ENCODE measurements at regions not wholly inside any gene's neighbourhood (a gene's known extent, or its start where the extent isn't known, plus 50 kb on each side); places are given as distances from the start of the nearest gene placed in this dataset.
"Not testable (repeated sequence)": the region's sequence is repeated elsewhere in the genome, so short reads cannot be mapped to it uniquely, and the experiment has no call there.

DNA sequence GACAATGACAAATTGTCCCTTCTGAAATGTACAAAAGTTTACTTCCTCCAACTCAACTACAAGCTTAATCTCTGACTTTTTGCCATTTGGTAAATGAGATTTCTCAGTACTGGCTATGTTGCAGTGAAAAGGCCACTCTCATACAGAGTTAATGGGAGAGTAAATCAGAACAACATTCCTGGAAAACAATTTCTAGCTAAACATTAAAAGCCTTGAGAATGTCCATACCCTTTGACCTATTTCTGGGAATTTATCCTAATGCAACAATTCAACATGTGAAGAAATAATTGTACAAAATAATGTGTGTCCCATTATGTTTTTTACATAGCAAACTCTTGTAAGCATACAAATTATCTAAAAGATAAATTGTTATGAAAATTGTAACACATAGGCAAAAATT, 56.3 kb upstream of the SPEF2 start:
- no peaks in the 10 kb centered on the region for H3K36me3 ChIP-seq (ENCODE audit: insufficient read depth, low read length)
- H3K27ac ChIP-seq (ENCODE audit: low read depth, low read length) = no peak overlapping the region
- peaks cover 58% of the 10 kb centered on the region for H3K9me3 ChIP-seq (ENCODE audit: insufficient read depth, low read depth, low read length)
- no peaks in the 10 kb centered on the region for H3K4me1 ChIP-seq (ENCODE audit: insufficient read depth, low read length)
- H3K4me3 ChIP-seq (ENCODE audit: low read length) = no peak overlapping the region
- H3K9ac ChIP-seq (ENCODE audit: low read depth, low read length) = no peak overlapping the region
- no peaks in the 10 kb centered on the region for H3K27me3 ChIP-seq (ENCODE audit: insufficient read depth, low read length)

DNA sequence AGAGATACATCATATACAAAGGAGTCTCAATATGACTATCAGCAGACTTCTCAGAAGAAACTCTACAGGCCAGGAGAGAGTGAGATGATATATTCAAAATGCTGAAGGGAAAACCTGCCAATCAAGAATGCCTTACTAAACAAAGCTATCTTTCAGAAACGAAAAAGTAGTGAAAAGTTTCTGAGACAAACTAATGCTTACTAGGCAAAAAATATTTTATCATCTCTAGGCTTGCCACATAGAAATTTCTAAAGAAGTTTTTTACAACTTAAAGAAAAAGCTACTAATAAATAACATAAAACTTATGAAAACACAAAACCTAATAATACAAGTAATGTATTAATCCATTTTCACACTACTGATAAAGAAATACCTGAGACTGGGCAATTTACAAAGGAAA, 59.9 kb upstream of the SPEF2 start:
- no peak overlapping the region for H3K4me3 ChIP-seq (ENCODE audit: low read length)
- H3K9ac ChIP-seq (ENCODE audit: low read depth, low read length) = no peak overlapping the region
- no peak overlapping the region for H3K27ac ChIP-seq (ENCODE audit: low read depth, low read length)
- H3K9me3 ChIP-seq (ENCODE audit: insufficient read depth, low read depth, low read length) = peaks cover 55% of the 10 kb centered on the region
- H3K36me3 ChIP-seq (ENCODE audit: insufficient read depth, low read length) = no peaks in the 10 kb centered on the region
- no peaks in the 10 kb centered on the region for H3K4me1 ChIP-seq (ENCODE audit: insufficient read depth, low read length)
- no peaks in the 10 kb centered on the region for H3K27me3 ChIP-seq (ENCODE audit: insufficient read depth, low read length)
- WGBS = 82% methylated on average over 1 of the region's 1 CpG

DNA sequence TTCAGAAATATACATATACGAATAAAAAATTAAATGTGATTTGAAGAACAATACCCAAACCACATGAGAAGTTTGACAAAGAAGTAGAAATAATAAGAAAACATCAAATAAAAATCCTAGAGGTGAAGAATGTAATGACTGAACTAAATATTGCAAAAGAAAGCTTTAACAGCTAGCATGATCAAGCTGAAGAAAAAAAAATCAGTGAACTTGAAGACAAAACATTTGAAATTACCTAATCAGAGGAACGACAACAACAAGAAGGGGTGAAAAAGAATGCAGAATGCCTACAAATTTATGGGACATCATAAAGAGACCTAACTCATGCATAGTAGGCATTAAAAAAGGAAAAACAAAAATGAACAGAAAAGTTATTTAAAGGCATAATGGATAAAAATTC, 60.5 kb upstream of the SPEF2 start:
- H3K27ac ChIP-seq (ENCODE audit: low read depth, low read length) = no peak overlapping the region
- H3K4me3 ChIP-seq (ENCODE audit: low read length) = no peak overlapping the region
- H3K27me3 ChIP-seq (ENCODE audit: insufficient read depth, low read length) = no peaks in the 10 kb centered on the region
- H3K9ac ChIP-seq (ENCODE audit: low read depth, low read length) = no peak overlapping the region
- H3K9me3 ChIP-seq (ENCODE audit: insufficient read depth, low read depth, low read length) = peaks cover 49% of the 10 kb centered on the region
- 100% methylated on average over 1 of the region's 2 CpGs for WGBS
- H3K4me1 ChIP-seq (ENCODE audit: insufficient read depth, low read length) = no peaks in the 10 kb centered on the region
- H3K36me3 ChIP-seq (ENCODE audit: insufficient read depth, low read length) = no peaks in the 10 kb centered on the region

DNA sequence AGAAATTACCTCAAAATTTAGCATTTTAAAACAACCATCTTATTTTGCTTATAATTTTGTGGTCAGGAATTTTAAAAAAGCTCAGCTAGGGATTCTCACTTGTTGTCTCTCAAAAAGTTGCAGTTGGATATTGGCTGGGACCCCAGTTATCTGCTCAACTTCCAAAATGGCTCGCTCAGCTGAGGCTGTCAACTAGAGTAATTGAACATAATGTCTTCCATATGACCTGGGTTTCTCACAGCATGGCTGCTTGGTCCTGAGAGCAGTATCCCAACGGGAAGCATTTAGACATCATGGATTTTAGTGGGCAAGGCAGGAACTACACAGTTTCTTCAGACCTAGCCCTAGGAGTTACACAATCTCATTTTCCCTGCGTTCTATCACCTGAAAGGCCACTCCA, 63.6 kb upstream of the SPEF2 start:
- WGBS = 89% methylated on average over 3 of the region's 3 CpGs
- peaks cover 33% of the 10 kb centered on the region for H3K9me3 ChIP-seq (ENCODE audit: insufficient read depth, low read depth, low read length)

DNA sequence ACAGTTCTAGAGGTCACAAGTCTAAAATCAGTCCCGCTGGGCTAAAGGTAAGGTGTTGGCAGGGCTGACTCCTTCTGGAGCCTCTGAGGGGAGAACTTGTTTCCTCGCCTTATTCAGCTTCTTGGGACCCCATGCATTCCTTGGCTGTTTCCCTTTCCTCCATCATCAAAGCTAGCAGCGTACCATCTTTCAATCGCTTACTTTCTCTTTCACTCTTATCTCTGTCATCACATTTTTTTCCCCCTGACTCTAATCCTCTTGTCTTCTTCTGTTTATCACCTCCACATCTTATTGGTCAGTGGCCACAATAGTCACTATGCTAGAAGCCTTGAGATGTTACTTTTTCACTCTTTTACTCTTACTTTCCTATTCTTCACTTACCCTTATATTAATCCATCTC, 72.5 kb upstream of the SPEF2 start:
- no peaks in the 10 kb centered on the region for H3K36me3 ChIP-seq (ENCODE audit: insufficient read depth, low read length)
- H3K27me3 ChIP-seq (ENCODE audit: insufficient read depth, low read length) = no peaks in the 10 kb centered on the region
- no peak overlapping the region for H3K4me3 ChIP-seq (ENCODE audit: low read length)
- no peak overlapping the region for H3K27ac ChIP-seq (ENCODE audit: low read depth, low read length)
- no peaks in the 10 kb centered on the region for H3K9me3 ChIP-seq (ENCODE audit: insufficient read depth, low read depth, low read length)
- H3K9ac ChIP-seq (ENCODE audit: low read depth, low read length) = no peak overlapping the region
- 92% methylated on average over 4 of the region's 4 CpGs for WGBS
- H3K4me1 ChIP-seq (ENCODE audit: insufficient read depth, low read length) = no peaks in the 10 kb centered on the region

More for the DNA sequence above, 63.6 kb upstream of the SPEF2 start:
- H3K27ac ChIP-seq (ENCODE audit: low read depth, low read length) = no peak overlapping the region
- H3K4me3 ChIP-seq (ENCODE audit: low read length) = no peak overlapping the region
- H3K27me3 ChIP-seq (ENCODE audit: insufficient read depth, low read length) = no peaks in the 10 kb centered on the region
- no peak overlapping the region for H3K9ac ChIP-seq (ENCODE audit: low read depth, low read length)
- no peaks in the 10 kb centered on the region for H3K36me3 ChIP-seq (ENCODE audit: insufficient read depth, low read length)
- no peaks in the 10 kb centered on the region for H3K4me1 ChIP-seq (ENCODE audit: insufficient read depth, low read length)

DNA sequence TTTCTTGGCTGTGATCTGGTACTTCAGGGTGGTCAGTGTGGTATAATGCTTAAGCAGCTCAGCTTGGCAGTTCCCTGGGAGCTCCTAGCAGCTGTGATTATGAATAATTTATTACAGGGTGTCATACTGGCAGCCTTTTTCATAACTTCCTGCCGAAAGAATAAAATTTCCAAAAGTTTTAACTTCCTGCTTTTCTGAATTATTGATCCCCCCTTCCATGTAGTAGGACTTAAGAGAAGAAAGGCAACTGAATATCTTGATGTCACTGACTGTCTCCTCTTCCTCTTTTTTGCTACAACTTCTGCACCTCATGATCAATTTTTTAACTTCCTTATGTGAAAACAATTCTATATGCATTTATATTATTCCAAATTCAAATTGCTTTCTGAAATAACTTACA, 74.3 kb upstream of the SPEF2 start:
- Histone ChIP-seq H3K27me3 (ENCODE audit: insufficient read depth, low read length) (no peaks in the 10 kb centered on the region), H3K27ac (ENCODE audit: low read depth, low read length) (no peak overlapping the region), H3K9me3 (ENCODE audit: insufficient read depth, low read depth, low read length) (no peaks in the 10 kb centered on the region), H3K4me3 (ENCODE audit: low read length) (no peak overlapping the region), H3K4me1 (ENCODE audit: insufficient read depth, low read length) (no peaks in the 10 kb centered on the region), H3K36me3 (ENCODE audit: insufficient read depth, low read length) (no peaks in the 10 kb centered on the region), H3K9ac (ENCODE audit: low read depth, low read length) (no peak overlapping the region)
- WGBS = no CpG with 5 or more reads among the region's 1 CpG

DNA sequence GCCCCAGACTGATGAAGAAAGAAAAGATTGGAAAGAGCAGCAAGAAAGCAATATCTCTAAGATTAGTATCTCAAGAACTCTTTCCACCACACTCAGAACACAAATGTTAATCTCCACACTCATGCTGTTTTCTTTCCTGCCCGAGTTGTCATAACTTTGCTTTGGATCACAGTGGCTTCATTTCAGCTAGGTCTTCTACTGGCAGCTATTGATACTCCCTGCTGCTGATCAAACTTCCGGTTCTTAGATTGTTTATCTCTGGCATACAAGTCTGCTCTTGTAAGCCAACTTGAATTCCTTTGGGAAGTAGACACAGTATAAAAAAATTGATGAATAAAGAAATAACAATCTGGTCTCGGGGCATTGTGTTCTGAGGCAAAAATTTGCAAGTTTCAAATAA, 77.7 kb upstream of the SPEF2 start:
- H3K9ac ChIP-seq (ENCODE audit: low read depth, low read length) = no peak overlapping the region
- 94% methylated on average over 2 of the region's 3 CpGs for WGBS
- no peak overlapping the region for H3K27ac ChIP-seq (ENCODE audit: low read depth, low read length)
- H3K9me3 ChIP-seq (ENCODE audit: insufficient read depth, low read depth, low read length) = 0 out of 2 replicates have a peak, but pooled peaks cover 2% of the 10 kb centered on the region
- H3K4me1 ChIP-seq (ENCODE audit: insufficient read depth, low read length) = no peaks in the 10 kb centered on the region
- no peaks in the 10 kb centered on the region for H3K27me3 ChIP-seq (ENCODE audit: insufficient read depth, low read length)
- no peaks in the 10 kb centered on the region for H3K36me3 ChIP-seq (ENCODE audit: insufficient read depth, low read length)
- H3K4me3 ChIP-seq (ENCODE audit: low read length) = no peak overlapping the region

DNA sequence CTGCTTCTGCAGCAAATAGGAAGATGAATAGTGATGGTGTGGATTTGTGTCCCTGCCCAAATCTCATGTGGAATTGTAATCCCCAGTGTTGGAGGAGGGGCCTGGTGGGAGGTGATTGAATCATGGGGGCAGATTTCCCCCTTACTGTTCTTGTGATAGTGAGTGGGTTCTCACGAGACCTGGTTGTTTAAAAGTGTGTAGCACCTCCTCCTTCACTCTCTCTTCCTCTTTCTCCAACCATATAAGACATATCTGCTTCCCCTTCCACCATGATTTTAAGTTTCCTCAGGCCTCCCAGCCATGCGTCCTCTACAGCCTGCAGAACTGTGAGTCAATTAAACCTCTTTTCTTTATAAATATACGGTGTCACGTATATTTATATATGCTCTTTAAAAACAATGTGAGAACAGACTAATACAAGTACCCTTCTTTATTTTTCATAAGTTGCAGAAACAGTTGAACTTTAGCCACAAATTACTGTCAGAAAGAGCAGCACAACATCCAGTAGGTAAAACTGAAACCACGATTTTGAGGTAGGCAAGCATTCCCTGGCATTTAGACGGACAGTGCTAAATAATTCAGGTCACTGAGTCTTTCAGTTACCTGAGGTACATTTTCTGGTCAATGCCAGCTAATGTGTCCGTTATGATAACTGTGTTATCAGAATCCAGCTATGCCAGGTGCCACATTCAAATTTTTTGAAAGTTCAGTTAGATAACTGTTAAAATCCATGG, 79.3 kb upstream of the SPEF2 start:
- H3K4me1 ChIP-seq (ENCODE audit: insufficient read depth, low read length) = no peaks in the 10 kb centered on the region
- no peaks in the 10 kb centered on the region for H3K27me3 ChIP-seq (ENCODE audit: insufficient read depth, low read length)
- no peak overlapping the region for H3K4me3 ChIP-seq (ENCODE audit: low read length)
- H3K9me3 ChIP-seq (ENCODE audit: insufficient read depth, low read depth, low read length) = 0 out of 2 replicates have a peak, but pooled peaks cover 5% of the 10 kb centered on the region
- H3K36me3 ChIP-seq (ENCODE audit: insufficient read depth, low read length) = no peaks in the 10 kb centered on the region
- no peak overlapping the region for H3K9ac ChIP-seq (ENCODE audit: low read depth, low read length)
- no peak overlapping the region for H3K27ac ChIP-seq (ENCODE audit: low read depth, low read length)
- WGBS = 95% methylated on average over 5 of the region's 7 CpGs

DNA sequence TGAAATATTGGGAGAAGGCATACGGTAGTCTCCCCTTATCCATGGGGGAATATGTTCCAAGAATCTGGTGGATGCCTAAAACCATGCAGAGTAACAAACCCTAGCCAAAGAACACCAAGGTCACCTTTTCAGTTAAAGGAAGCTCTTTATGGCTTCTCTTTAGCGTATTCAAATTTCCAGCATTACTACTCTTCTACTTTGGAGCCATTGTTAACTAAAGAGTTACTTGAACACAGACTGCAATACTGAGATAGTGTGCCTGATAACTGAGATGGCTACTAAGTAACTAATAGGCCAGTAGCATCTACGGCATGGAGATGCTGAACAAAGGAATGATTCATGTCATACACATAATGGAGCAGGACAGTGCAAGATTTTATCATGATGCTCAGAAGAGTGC, 84.5 kb upstream of the SPEF2 start:
- no peaks in the 10 kb centered on the region for H3K36me3 ChIP-seq (ENCODE audit: insufficient read depth, low read length)
- H3K9ac ChIP-seq (ENCODE audit: low read depth, low read length) = no peak overlapping the region
- no peaks in the 10 kb centered on the region for H3K27me3 ChIP-seq (ENCODE audit: insufficient read depth, low read length)
- no peak overlapping the region for H3K4me3 ChIP-seq (ENCODE audit: low read length)
- no peak overlapping the region for H3K27ac ChIP-seq (ENCODE audit: low read depth, low read length)
- 0 out of 2 replicates have a peak, but pooled peaks cover 5% of the 10 kb centered on the region for H3K9me3 ChIP-seq (ENCODE audit: insufficient read depth, low read depth, low read length)
- H3K4me1 ChIP-seq (ENCODE audit: insufficient read depth, low read length) = no peaks in the 10 kb centered on the region
- whole genome bisulfite sequencing = 94% methylated on average over 3 of the region's 3 CpGs

DNA sequence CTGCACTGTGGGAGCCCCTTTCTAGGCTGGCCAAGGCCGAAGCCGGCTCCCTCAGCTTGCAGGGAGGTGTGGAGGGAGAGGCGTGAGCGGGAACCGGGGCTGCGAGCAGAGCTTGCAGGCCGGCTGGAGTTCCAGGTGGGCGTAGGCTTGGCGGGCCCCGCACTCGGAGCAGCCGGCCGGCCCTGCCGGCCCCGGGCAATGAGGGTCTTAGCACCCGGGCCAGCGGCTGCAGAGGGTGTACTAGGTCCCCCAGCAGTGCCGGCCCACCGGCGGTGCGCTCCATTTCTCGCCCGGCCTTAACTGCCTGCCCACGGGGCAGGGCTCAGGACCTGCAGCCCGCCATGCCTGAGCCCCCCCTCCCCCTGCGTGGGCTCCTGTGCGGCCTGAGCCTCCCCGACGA, 86.1 kb upstream of the SPEF2 start:
- 94% methylated on average over 29 of the region's 29 CpGs for WGBS
- not testable (repeated sequence) for H3K9ac ChIP-seq (ENCODE audit: low read depth, low read length); H3K4me1 ChIP-seq (ENCODE audit: insufficient read depth, low read length); H3K9me3 ChIP-seq (ENCODE audit: insufficient read depth, low read depth, low read length); H3K27me3 ChIP-seq (ENCODE audit: insufficient read depth, low read length); H3K27ac ChIP-seq (ENCODE audit: low read depth, low read length); H3K36me3 ChIP-seq (ENCODE audit: insufficient read depth, low read length); H3K4me3 ChIP-seq (ENCODE audit: low read length)

DNA sequence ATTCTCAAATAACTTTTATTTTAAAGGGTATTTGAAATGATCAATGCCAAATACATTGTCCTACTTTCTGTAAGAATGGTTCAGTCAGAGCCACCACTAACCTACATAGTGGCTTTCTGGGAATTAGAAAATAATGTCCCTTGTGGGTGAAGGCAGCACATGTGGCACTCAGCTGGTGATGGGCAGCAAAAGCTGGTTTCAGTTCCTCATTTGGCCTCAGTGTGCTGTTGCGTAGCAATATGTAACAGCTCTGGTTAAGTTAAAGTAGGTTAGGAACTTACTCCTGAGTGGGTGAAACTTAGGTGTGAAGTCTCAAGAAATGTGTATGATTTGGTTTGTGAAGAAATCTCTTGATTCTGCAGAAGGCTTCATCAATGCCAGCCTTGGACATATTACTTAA, 99.6 kb upstream of the SPEF2 start:
- Histone ChIP-seq H3K9ac (ENCODE audit: low read depth, low read length) (no peak overlapping the region), H3K27me3 (ENCODE audit: insufficient read depth, low read length) (no peaks in the 10 kb centered on the region), H3K4me3 (ENCODE audit: low read length) (no peak overlapping the region), H3K9me3 (ENCODE audit: insufficient read depth, low read depth, low read length) (no peaks in the 10 kb centered on the region), H3K4me1 (ENCODE audit: insufficient read depth, low read length) (no peaks in the 10 kb centered on the region), H3K27ac (ENCODE audit: low read depth, low read length) (no peak overlapping the region), H3K36me3 (ENCODE audit: insufficient read depth, low read length) (no peaks in the 10 kb centered on the region)
- WGBS = 93% methylated on average over 1 of the region's 1 CpG

DNA sequence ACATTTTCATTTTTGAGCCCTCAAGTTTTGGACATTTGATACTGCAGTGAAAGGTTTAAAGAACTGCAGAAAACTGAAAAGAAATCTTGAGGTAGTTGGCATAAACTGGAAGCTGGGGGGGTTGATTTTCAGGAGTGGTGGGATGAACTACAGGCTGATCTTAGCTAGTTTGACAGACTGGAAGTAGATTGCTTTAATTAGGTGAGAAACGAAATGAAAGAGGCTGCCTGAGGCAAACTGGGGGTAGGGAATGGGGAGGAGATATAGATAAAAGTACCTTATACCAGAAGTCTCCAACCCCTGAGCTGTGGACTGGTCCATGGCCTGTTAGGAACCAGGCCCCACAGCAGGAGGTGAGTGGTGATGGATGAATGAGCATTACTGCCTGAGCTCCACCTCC, 101.4 kb upstream of the SPEF2 start:
- H3K9me3 ChIP-seq (ENCODE audit: insufficient read depth, low read depth, low read length) = no peaks in the 10 kb centered on the region
- H3K9ac ChIP-seq (ENCODE audit: low read depth, low read length) = no peak overlapping the region
- H3K36me3 ChIP-seq (ENCODE audit: insufficient read depth, low read length) = no peaks in the 10 kb centered on the region
- H3K27me3 ChIP-seq (ENCODE audit: insufficient read depth, low read length) = no peaks in the 10 kb centered on the region
- WGBS = 41% methylated on average over 1 of the region's 1 CpG
- no peaks in the 10 kb centered on the region for H3K4me1 ChIP-seq (ENCODE audit: insufficient read depth, low read length)
- H3K4me3 ChIP-seq (ENCODE audit: low read length) = no peak overlapping the region
- H3K27ac ChIP-seq (ENCODE audit: low read depth, low read length) = no peak overlapping the region

Measured in HUES64 (cell line).